Activated T-helper 17 cell treated with anti-CD3 and anti-CD28 coated beads, Interleukin-2, amount 50 U/mL, for 72 hours (primary cell): ENCODE measurements at regions not wholly inside any gene's neighbourhood (a gene's known extent, or its start where the extent isn't known, plus 50 kb on each side); places are given as distances from the start of the nearest gene placed in this dataset.
A peak's percentile ranks its signal among the peaks of the same experiment; 100 is the strongest.
"Not testable (repeated sequence)": the region's sequence is repeated elsewhere in the genome, so short reads cannot be mapped to it uniquely, and the experiment has no call there.

ENCODE experiments used
- ATAC-seq: fragments of 150-1000 bp; cut with Tn5 transposase; replicated peaks from 2 replicates; pipeline ENCODE4 v1.10.0; 2021; ENCODE audit warnings: mild to moderate bottlenecking, moderate library complexity
- H3K27ac Mint-ChIP-seq: one replicate; pipeline ENCODE4 v1.8.0; 2022; ENCODE audit warnings: mixed read lengths
- H3K27me3 Mint-ChIP-seq: one replicate; pipeline ENCODE4 v1.8.0; 2022; ENCODE audit warnings: mixed read lengths
- H3K36me3 Mint-ChIP-seq: one replicate; pipeline ENCODE4 v1.8.0; 2022; ENCODE audit warnings: low read depth, mild to moderate bottlenecking, mixed read lengths
- H3K4me1 Mint-ChIP-seq: one replicate; pipeline ENCODE4 v1.8.0; 2022; ENCODE audit warnings: mixed read lengths
- H3K4me3 Mint-ChIP-seq: one replicate; pipeline ENCODE4 v1.8.0; 2022; ENCODE audit warnings: mild to moderate bottlenecking, mixed read lengths
- H3K9me3 Mint-ChIP-seq: one replicate; pipeline ENCODE4 v1.8.0; 2022; ENCODE audit warnings: mixed read lengths

DNA sequence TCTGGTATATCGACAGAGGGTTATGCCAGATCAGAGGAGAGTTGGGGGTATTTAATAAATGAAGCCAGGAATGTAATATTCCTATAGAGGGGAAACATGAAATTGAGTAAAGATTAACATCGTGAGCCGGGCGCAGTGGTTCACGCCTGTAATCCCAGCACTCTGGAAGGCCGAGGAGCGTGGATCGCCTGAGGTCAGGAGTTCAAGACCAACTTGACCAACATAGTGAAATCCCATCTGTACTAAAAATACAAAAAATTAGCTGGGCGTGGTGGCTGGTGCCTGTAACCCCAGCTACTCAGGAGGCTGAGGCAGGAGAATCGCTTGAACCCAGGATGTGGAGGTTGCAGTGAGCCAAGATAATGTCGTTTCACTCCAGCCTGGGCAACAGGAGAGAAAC is 112.4 kb upstream of the ZNF184 start:
- H3K36me3 Mint-ChIP-seq, H3K4me1 Mint-ChIP-seq, ATAC-seq, H3K9me3 Mint-ChIP-seq, H3K27ac Mint-ChIP-seq, H3K4me3 Mint-ChIP-seq: not testable (repeated sequence)
- H3K27me3 Mint-ChIP-seq = peaks cover 63% of the 10 kb centered on the region

DNA sequence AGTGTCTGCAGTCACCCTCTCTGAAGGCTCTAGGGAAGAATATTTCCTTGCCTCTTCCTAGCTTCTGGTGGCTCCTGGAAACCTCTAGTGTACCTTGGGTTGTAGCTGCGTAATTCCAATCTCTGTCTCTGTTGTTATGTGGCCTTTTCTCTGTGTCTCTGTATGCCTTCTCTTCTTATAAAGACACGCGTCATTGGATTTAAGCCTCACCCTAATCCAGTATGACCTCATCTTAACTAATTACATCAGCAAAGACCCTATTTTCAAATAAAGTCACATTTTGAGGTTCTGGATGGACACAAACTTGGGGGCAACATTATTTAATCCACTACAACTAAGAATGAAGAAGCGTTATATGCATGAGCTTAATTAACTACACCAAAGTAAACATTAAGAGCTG is 111.4 kb upstream of the ZNF184 start:
- no peaks in the 10 kb centered on the region for H3K9me3 Mint-ChIP-seq
- H3K4me3 Mint-ChIP-seq = no peak overlapping the region
- H3K36me3 Mint-ChIP-seq = peaks cover 7% of the 10 kb centered on the region
- H3K4me1 Mint-ChIP-seq = no peaks in the 10 kb centered on the region
- no peak for ATAC-seq
- H3K27ac Mint-ChIP-seq = no peak overlapping the region
- H3K27me3 Mint-ChIP-seq = peaks cover 64% of the 10 kb centered on the region

DNA sequence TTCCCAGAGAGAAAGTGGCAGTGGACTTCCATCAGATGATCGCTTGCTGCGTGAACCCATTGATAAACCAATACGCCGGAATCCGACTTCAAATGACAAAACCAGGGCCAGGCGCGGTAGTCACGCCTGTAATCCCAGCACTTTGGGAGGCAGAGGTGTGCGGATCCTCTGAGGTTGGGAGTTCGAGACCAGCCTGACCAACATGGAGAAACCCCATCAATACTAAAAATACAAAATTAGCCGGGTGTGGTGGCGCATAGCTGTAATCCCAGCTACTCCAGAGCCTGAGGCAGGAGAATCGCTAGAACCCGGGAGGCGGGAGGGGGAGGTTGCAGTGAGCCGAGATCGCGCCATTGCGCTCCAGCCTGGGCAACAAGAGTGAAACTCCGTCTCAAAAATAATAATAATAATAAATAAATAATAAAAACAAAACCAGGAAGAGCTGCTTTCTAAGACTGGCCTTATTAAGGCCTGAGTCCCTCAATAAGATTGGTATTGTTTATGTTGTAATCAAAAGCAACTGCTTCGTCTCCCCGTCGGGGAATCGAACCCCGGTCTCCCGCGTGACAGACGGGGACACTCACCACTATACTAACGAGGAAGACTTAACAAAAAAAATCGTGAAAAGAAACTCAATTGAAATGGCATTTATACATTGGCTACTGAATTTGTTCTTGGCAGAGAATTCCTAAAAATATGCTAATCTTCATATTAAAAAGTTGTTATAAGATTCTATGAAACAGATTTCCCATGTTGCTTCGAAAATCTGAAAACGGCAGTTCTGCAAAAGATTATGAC is 110.2 kb upstream of the ZNF184 start:
- no peak for ATAC-seq
- H3K36me3 Mint-ChIP-seq = peaks cover 7% of the 10 kb centered on the region
- peaks cover 63% of the 10 kb centered on the region for H3K27me3 Mint-ChIP-seq
- H3K27ac Mint-ChIP-seq = peak overlapping the region; percentile 71
- no peaks in the 10 kb centered on the region for H3K9me3 Mint-ChIP-seq
- H3K4me3 Mint-ChIP-seq = no peak overlapping the region
- H3K4me1 Mint-ChIP-seq = no peaks in the 10 kb centered on the region

DNA sequence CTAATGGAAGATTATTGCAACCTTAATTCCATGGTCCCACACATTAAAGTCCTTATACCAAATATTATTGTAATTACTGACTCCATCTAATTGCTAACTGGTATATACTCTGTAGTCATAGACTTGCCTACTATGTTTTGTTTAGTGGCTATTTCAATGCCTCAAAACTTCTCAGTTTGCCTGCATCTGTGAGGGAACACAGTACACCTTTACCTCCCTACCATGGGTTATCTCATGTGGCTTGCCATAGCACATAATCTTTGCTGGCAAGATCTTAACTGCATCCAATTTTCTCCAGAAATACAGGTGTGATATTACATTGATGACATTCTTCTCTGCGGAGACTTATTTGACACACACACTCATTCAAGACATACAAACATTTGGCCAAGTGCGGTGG is 107.1 kb upstream of the ZNF184 start:
- Mint-ChIP-seq H3K27me3 (peaks cover 56% of the 10 kb centered on the region), H3K36me3 (peaks cover 7% of the 10 kb centered on the region), H3K27ac (no peak overlapping the region), H3K9me3 (no peaks in the 10 kb centered on the region), H3K4me1 (no peaks in the 10 kb centered on the region), H3K4me3 (no peak overlapping the region)
- ATAC-seq = no peak

DNA sequence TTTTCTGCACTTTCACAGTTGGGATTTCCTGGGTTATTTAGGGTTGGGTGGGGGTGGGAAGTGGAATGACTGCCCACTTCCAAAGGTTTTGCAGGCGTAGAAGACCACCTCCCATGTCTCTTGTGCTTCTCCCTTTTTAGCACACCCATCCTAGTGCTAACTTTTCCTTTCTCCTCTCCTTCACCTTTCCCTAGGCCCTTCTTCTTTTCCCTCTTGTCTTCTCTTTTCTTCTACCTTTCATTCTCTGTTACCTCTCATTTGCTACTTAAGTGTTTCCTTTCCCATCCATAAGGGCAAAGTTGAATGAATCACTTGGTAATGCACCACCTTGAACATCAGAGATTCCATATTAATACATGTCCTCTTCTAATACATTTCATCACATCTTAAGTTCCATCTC is 105.0 kb upstream of the ZNF184 start:
- no peaks in the 10 kb centered on the region for H3K4me1 Mint-ChIP-seq
- H3K27me3 Mint-ChIP-seq = peaks cover 48% of the 10 kb centered on the region
- no peak for ATAC-seq
- H3K9me3 Mint-ChIP-seq = no peaks in the 10 kb centered on the region
- H3K36me3 Mint-ChIP-seq = no peaks in the 10 kb centered on the region
- no peak overlapping the region for H3K27ac Mint-ChIP-seq
- H3K4me3 Mint-ChIP-seq = no peak overlapping the region

DNA sequence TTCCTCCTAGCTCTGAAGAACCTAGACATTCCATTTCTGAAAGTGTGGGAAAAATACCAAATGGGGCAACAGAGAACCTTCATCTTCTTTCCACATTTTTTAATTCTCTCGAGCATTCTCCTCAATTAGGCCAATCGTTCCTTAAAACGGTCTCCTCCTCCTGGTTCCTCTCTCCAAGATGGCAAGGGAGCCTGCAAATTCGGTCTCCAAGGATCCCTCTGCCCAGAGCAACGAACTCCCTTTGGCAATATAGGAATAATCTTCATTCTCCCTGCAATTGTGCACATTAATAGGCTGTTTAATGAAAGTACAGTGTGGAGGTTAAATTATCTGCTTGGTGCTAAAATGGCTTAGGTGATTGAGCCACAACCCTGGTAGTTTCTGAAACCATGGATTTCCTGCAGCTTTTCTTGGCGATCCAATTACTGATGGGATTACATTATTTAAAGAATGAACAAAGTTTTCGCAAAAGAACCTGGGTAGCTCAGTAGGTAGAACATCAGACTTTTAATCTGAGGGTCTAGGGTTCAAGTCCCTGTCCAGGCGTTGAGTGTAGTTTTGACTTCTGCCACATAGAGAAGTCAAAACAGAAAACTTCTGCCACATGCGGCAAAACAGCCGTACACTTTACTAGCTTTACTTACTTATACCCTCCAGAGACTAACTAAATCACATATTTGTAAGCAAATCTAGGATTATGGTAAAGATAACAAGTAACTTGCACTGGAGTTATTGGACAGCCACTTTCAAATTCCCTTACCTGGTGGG is 102.9 kb upstream of the ZNF184 start:
- no peak overlapping the region for H3K27ac Mint-ChIP-seq
- no peak for ATAC-seq
- no peaks in the 10 kb centered on the region for H3K36me3 Mint-ChIP-seq
- H3K4me3 Mint-ChIP-seq = no peak overlapping the region
- H3K4me1 Mint-ChIP-seq = no peaks in the 10 kb centered on the region
- H3K27me3 Mint-ChIP-seq = peaks cover 46% of the 10 kb centered on the region
- no peaks in the 10 kb centered on the region for H3K9me3 Mint-ChIP-seq

DNA sequence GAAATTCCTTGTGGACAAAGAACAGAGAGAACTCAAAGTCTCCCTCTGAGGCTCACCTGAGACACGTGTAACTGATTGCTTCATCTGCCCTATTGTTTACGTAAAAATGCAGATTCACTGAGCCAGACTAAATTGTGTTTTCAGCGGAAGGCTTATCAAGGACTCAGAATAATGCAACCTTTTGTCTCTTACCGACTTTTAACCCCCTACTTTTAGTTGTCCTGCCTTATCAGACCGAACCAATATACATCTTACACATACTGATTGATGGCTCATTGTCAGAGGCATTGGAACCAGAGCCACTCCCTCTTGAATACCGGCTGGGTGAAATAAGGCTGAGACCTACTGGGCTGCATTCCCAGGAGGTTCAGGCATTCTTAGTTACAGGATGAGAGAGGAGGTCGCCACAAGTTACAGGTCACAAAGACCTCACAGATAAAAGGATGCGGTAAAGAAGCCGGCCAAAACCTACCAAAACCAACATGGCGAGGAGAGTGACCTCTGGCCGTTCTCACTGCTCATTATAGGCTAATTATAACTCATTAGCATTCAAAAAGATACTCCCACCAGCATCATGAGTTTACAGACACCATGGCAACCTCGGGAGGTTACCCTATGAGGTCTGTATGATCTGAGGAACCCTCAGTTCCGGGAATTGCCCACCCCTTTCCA is 95.5 kb upstream of the ZNF184 start:
- Mint-ChIP-seq H3K4me3 (no peak overlapping the region), H3K9me3 (peaks cover 5% of the 10 kb centered on the region), H3K36me3 (no peaks in the 10 kb centered on the region), H3K4me1 (peaks cover 5% of the 10 kb centered on the region), H3K27me3 (peaks cover 54% of the 10 kb centered on the region), H3K27ac (no peak overlapping the region)
- no peak for ATAC-seq

DNA sequence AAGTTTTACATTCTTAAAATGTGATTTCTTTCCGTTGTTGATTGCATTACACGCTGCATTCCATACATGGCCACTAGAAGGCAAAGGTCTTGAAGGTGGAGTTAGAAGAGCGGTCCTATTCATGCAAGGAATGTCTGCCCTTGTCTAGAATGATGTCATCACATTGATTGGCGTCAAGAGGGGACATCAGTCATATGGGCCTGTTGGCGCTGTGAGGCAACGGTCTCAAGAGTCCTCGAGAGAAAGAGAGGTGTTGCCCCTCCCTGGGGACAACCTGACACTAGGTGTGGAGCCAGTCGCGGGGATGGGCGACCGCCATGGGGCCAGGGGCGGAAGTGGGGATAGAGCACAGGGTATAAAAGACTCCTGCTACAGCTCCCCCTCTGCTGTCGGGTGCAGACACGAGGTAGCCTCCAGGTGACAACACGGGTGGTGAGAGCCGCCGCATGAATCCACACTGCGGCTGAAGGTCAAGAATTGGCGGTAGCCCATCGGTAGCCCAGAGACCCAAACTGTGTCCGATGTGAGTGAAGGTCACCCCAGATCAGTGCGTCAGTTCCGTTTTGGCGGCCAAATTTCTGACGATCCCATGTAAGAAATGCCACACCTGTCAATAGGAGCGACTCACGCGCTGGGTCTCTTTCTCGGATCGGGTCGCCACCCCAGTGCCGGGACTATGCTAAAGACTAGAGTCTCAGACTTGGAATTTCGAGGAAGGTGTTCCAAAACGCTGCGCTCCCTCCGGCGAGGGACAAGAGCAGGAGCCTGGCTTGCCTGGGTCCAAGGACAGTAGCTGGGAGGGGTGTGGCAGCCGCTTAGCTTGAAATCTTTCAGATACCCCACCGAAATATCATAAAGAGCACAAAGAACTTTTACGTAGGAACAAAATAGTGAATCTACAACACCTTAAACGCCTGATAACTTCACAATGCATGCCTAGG is 93.2 kb upstream of the ZNF184 start:
- peaks cover 60% of the 10 kb centered on the region for H3K27me3 Mint-ChIP-seq

DNA sequence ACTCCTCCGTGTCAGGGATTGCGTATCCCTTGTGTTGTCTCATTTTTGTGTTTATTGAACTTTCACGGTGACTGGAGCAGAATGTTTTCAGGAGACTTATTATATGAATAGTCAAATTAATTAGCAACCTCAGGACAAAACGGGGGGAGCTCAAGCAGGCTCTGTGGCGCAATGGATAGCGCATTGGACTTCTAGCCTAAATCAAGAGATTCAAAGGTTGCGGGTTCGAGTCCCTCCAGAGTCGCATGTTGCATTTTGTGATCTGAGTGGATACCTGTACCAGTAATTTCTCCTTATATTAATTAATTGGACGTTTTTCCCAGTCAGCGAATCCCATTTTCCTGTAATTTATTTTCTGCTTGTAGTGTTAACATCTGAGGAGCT is 89.1 kb upstream of the ZNF184 start:
- ATAC-seq = no peak
- H3K4me3 Mint-ChIP-seq = no peak overlapping the region
- H3K36me3 Mint-ChIP-seq = no peaks in the 10 kb centered on the region
- H3K27me3 Mint-ChIP-seq = peaks cover 75% of the 10 kb centered on the region
- H3K27ac Mint-ChIP-seq = no peak overlapping the region
- peaks cover 8% of the 10 kb centered on the region for H3K9me3 Mint-ChIP-seq
- peaks cover 5% of the 10 kb centered on the region for H3K4me1 Mint-ChIP-seq

More for the DNA sequence above, 93.2 kb upstream of the ZNF184 start:
- H3K4me1 Mint-ChIP-seq = peaks cover 5% of the 10 kb centered on the region
- H3K36me3 Mint-ChIP-seq = no peaks in the 10 kb centered on the region
- no peak for ATAC-seq
- no peak overlapping the region for H3K27ac Mint-ChIP-seq
- peaks cover 8% of the 10 kb centered on the region for H3K9me3 Mint-ChIP-seq
- H3K4me3 Mint-ChIP-seq = no peak overlapping the region

DNA sequence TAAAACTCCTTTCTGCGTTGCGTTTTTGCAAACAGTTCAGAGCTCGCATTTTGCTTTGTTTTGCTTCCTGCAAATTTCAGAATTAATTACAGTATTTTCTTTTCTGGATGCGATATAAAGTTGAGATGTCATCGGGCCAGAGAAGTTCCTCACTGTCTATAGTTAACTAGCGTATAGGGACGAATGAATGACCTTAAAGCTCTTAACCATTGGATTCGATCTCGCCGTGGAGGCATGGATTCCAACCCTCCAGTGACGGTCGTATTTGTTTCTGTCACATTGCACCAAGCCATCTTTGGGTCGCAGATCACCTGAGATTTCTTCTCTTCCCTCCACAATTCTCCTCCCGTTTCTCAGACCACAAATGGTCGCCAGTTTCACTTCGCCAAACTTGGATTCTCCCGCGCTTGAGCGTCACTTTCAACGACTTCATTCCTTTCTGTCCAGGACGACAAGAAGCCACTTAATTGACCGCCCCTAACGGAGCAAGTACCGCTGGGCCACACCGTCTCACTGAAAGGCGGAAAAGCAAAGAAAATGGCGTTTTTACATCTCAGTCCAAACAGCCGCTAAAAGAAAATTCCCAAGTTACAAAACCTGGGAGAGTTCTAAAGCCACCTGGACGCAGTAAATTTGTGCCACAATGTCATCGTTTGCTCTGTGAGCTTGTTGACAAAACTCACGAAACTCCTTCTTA is 85.3 kb upstream of the ZNF184 start:
- Mint-ChIP-seq H3K27ac (no peak overlapping the region), H3K36me3 (no peaks in the 10 kb centered on the region), H3K9me3 (peaks cover 3% of the 10 kb centered on the region), H3K4me1 (peaks cover 3% of the 10 kb centered on the region), H3K27me3 (peaks cover 67% of the 10 kb centered on the region), H3K4me3 (no peak overlapping the region)
- ATAC-seq = no peak

DNA sequence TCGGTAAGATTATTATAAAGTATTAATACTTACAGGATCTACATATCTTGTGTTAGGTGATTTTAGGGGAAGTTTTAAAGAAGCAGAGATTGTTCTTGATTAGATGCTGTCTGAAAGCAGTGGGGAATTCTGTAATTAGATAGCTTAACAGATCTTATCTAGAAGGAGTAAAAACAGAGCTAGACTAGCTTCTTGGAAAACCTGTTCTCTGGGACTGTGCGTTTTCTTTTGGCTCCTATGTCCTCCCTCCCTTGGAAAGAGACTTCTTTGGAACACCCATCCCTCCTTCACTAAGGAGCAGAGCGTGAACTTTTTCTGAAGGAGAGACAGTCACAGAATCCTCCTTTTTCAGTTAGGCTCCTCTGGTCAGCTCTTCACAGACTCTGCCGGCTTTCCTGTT is 83.5 kb upstream of the ZNF184 start:
- H3K36me3 Mint-ChIP-seq = no peaks in the 10 kb centered on the region
- no peak overlapping the region for H3K27ac Mint-ChIP-seq
- no peak overlapping the region for H3K4me3 Mint-ChIP-seq
- H3K27me3 Mint-ChIP-seq = peaks cover 62% of the 10 kb centered on the region
- peaks cover 2% of the 10 kb centered on the region for H3K9me3 Mint-ChIP-seq
- peaks cover 5% of the 10 kb centered on the region for H3K4me1 Mint-ChIP-seq
- no peak for ATAC-seq

DNA sequence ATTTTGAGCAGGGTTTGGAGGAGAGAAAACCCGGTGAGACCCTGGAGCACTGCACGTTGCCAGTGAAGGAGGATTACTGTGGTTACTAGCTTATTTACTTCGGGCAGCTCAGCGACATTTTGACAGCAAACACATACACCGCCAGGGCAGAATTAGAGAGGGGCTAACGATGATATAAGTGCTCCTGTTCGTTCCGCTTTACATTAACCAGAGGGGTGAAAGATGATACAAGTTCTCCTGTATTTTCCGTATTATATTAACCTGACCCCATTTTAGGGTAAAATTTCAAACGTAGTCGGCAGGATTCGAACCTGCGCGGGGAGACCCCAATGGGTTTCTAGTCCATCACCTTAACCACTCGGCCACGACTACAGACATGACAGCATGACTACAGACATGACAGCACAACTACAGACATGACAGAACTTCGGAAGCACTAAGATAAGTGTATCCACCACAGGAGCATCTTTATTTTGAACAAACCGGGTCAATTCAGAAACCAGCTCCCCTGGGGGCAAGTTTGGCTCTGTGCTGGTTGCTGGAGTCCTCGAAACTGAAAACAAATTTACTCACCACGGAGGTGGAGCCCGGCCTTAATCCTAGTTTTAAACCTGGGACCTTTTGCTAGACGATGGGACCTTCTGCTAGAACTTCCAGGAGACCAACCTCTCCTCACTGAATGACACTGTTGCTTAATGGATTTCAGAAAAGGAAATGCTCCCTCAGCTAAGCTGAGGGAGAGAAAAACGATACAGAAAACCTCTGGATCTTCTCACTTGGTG is 80.4 kb upstream of the ZNF184 start:
- Mint-ChIP-seq H3K36me3 (peaks cover 2% of the 10 kb centered on the region), H3K27me3 (peaks cover 57% of the 10 kb centered on the region), H3K4me3 (no peak overlapping the region), H3K9me3 (no peaks in the 10 kb centered on the region), H3K27ac (no peak overlapping the region), H3K4me1 (peaks cover 5% of the 10 kb centered on the region)
- ATAC-seq = peak; percentile 73

DNA sequence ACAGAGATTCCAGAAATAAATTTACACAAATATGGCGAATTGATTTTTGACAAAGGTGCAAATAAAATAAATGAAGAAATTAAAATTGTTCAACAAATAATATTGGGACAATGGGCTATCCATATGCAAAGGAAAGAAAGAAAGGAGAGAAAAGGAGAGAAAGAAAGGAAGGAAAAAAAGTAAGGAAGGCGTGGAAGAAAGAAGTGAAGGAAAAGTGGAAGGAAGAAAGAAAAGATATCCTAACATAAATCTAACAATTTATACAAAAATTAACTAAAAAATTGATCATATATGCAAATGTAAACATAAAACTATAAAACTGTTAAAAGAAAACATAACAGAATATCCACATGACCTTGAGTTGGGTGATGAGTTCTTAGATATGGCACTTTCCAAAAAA is 78.7 kb upstream of the ZNF184 start:
- no peak overlapping the region for H3K4me3 Mint-ChIP-seq
- peaks cover 15% of the 10 kb centered on the region for H3K36me3 Mint-ChIP-seq
- peaks cover 3% of the 10 kb centered on the region for H3K9me3 Mint-ChIP-seq
- ATAC-seq = no peak
- peaks cover 5% of the 10 kb centered on the region for H3K4me1 Mint-ChIP-seq
- peaks cover 59% of the 10 kb centered on the region for H3K27me3 Mint-ChIP-seq
- no peak overlapping the region for H3K27ac Mint-ChIP-seq
